ENCODE measurements at regions not wholly inside any gene's neighbourhood (a gene's known extent, or its start where the extent isn't known, plus 50 kb on each side); places are given as distances from the start of the nearest gene placed in this dataset.

DNA sequence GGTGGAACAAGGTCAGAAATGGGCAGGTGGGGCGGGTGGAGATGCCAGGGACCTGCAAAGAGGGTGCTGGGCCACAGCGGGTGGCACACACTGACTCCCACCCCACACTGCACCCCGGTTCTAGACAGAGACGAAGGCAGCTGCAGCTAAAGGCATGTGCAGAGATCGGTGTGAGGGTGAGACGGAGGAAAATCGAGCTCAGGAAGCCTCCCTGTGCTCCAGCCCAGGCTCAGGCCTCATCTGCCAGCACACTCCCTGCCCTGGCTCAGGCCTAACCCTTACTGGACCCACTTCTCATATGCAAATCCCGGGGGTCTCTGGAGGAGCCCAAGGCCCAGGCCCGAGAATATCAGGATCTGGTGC is 130.8 kb upstream of the PPP1R26 start:
- Histone ChIP-seq H3K27me3 (peaks cover 0 to under 1% of the 10 kb centered on the region in 2 donors), H3K4me3 (no peak overlapping the region), H3K27ac (no peak overlapping the region), H3K4me1 (no peaks in the 10 kb centered on the region), H3K9me3 (no peaks in the 10 kb centered on the region), H3K36me3 (no peaks in the 10 kb centered on the region)
- TF ChIP-seq POLR2A (IDR thresholded peaks at IDR 0.05): no peak
- TF ChIP-seq, protein P1, sequence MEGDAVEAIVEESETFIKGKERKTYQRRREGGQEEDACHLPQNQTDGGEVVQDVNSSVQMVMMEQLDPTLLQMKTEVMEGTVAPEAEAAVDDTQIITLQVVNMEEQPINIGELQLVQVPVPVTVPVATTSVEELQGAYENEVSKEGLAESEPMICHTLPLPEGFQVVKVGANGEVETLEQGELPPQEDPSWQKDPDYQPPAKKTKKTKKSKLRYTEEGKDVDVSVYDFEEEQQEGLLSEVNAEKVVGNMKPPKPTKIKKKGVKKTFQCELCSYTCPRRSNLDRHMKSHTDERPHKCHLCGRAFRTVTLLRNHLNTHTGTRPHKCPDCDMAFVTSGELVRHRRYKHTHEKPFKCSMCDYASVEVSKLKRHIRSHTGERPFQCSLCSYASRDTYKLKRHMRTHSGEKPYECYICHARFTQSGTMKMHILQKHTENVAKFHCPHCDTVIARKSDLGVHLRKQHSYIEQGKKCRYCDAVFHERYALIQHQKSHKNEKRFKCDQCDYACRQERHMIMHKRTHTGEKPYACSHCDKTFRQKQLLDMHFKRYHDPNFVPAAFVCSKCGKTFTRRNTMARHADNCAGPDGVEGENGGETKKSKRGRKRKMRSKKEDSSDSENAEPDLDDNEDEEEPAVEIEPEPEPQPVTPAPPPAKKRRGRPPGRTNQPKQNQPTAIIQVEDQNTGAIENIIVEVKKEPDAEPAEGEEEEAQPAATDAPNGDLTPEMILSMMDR (IDR thresholded peaks at IDR 0.05): no peak
- no peak for ATAC-seq
- DNase-seq: no peak
- intact Hi-C loops (cut with DNase I): no loop called here
- 52% methylated on average over 3 of the region's 9 CpGs for WGBS (ENCODE audit: insufficient coverage, low coverage, low lambda C conversion rate, missing lambda C conversion rate)

DNA sequence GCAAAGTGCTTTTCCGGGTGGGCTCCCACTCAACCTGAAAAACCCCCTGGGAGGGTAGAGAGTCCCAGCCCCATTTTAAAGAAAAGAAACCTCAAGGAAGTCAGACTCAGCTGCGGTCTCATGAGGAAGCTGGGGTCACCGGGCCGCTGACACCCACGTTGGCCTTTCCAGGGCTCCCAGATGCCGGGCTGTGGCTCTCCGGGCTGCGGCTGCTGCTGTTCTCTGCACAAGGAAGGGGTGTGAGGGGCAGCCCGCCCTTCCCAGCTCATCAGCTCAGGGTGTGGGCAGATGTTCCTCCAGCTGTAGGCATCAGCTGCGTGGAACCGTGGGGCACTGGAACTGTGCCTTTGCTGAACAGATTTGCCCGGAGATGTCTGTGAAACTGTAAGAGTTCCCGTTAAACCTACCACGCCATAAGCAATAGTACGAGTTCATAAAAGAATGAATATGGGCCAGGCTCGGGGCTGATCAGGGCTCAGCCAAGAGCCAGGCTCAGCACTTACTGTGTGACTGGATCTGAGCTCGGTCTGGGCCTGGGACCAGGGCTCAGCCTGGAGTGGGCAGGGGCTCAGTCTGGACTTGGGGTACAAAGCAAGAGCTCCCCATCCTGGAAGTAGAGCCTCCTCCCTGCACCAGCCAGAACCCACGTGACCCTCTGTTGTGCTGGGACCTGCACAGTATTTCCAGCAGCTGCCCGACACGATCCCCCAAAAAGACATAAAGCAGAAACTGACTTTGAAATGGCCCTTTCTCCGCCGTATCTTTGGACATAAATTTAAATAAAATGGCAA is 130.2 kb upstream of the PPP1R26 start:
- no peak overlapping the region for H3K27ac ChIP-seq
- DNase-seq (no peak), ATAC-seq (no peak)
- no peak for TF ChIP-seq POLR2A (IDR thresholded peaks at IDR 0.05)
- TF ChIP-seq, protein P1 (IDR thresholded peaks at IDR 0.05): no peak
- WGBS (ENCODE audit: insufficient coverage, low coverage, low lambda C conversion rate, missing lambda C conversion rate): 47% methylated on average over 4 of the region's 22 CpGs
- intact Hi-C loops (cut with DNase I): no loop called here
- no peaks in the 10 kb centered on the region for H3K9me3 ChIP-seq
- no peak overlapping the region for H3K4me3 ChIP-seq
- no peaks in the 10 kb centered on the region for H3K4me1 ChIP-seq
- H3K27me3 ChIP-seq: no peaks in the 10 kb centered on the region
- no peaks in the 10 kb centered on the region for H3K36me3 ChIP-seq

DNA sequence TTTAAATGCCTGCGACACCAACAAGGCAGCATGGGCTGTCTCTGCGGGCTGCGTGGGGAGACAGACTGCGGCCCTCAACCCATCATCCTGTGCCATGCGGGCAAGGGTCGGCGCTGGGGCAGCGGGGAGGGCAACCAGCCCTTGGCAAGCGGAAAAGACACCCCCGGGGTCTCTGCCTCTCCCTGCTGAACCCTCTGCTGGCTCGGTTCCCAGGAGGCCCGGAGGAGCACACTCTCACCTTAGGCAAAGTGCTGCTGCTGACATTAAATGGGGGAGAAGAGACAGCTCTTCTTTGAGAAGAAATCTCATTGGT is 129.6 kb upstream of the PPP1R26 start:
- no peaks in the 10 kb centered on the region for H3K27me3 ChIP-seq
- ATAC-seq (no peak), DNase-seq (no peak)
- H3K4me1 ChIP-seq: no peaks in the 10 kb centered on the region
- TF ChIP-seq POLR2A (IDR thresholded peaks at IDR 0.05): no peak
- TF ChIP-seq, protein P1 (IDR thresholded peaks at IDR 0.05): no peak
- H3K4me3 ChIP-seq: no peak overlapping the region
- intact Hi-C loops (cut with DNase I): no loop called here
- no peaks in the 10 kb centered on the region for H3K9me3 ChIP-seq
- 70% methylated on average over 9 of the region's 12 CpGs for WGBS (ENCODE audit: insufficient coverage, low coverage, low lambda C conversion rate, missing lambda C conversion rate)
- H3K36me3 ChIP-seq: no peaks in the 10 kb centered on the region
- H3K27ac ChIP-seq: no peak overlapping the region

DNA sequence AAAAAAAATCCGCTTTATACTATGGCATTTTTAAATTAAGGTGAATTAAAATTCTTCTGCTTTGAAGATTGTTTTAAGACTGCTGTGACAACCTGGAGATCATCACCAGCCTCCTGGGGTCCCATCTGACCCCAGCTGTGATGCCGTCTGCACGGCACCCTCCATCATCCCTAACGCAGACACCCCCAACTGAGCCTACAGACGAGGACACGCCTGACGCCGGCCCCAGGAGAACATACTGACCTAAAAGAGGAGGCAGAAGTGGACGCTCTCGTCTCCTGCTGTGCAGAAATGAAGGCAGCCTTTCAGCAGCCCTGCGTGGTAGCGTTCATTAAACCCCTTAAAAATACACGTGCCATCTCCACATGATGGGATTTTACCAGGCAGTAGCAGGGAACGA is 125.6 kb upstream of the PPP1R26 start:
- no peaks in the 10 kb centered on the region for H3K4me1 ChIP-seq
- H3K27ac ChIP-seq: no peak overlapping the region
- H3K27me3 ChIP-seq: no peaks in the 10 kb centered on the region
- H3K9me3 ChIP-seq: no peaks in the 10 kb centered on the region
- 67% methylated on average over 9 of the region's 14 CpGs for WGBS (ENCODE audit: insufficient coverage, low coverage, low lambda C conversion rate, missing lambda C conversion rate)
- DNase-seq: no peak
- intact Hi-C loops (cut with DNase I): no loop called here
- no peak for TF ChIP-seq POLR2A (IDR thresholded peaks at IDR 0.05)
- TF ChIP-seq, protein P1 (IDR thresholded peaks at IDR 0.05): no peak
- H3K36me3 ChIP-seq: no peaks in the 10 kb centered on the region
- no peak overlapping the region for H3K4me3 ChIP-seq
- ATAC-seq: no peak

All from right lobe of liver (tissue), 6 donors.